Activated CD4-positive, alpha-beta T cell treated with anti-CD3 and anti-CD28 coated beads, Interleukin-2, amount 50 U/mL, for 1 hour (primary cell): ENCODE measurements at regions not wholly inside any gene's neighbourhood (a gene's known extent, or its start where the extent isn't known, plus 50 kb on each side); places are given as distances from the start of the nearest gene placed in this dataset.

ENCODE experiments used
- DNase-seq: peaks from one replicate; pipeline ENCODE4 v3.0.0-alpha.2; 2020

- no peak for DNase-seq
These were observed 57.8 kb upstream of the ERRFI1 start for GRCh38 chr1:8083739-8084484.

- DNase-seq, result no peak
These were observed 56.8 kb upstream of the ERRFI1 start for GRCh38 chr1:8082945-8083344.

- DNase-seq, result no peak
These were observed 52.1 kb upstream of the ERRFI1 start for GRCh38 chr1:8078176-8078671.

DNA sequence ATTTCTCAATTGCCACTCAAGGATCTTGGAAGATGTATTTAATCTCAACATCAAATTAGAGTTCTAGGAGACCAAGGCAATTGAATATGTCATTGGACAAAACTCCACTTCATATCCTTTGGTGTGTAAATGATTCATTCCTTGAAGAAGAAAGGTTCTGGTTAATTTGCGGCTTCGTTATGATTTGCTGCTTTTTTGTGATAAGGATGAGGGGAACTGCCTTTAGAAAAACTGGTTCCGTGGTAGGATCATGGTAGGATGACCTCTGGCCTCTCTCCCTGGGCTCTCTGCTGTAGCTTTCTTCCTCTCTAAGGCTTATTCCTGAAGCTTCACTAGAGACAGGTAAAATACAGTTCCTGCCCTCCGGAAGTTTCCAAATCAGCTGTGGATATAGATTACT lies 51.5 kb upstream of the ERRFI1 start:
- no peak for DNase-seq

DNA sequence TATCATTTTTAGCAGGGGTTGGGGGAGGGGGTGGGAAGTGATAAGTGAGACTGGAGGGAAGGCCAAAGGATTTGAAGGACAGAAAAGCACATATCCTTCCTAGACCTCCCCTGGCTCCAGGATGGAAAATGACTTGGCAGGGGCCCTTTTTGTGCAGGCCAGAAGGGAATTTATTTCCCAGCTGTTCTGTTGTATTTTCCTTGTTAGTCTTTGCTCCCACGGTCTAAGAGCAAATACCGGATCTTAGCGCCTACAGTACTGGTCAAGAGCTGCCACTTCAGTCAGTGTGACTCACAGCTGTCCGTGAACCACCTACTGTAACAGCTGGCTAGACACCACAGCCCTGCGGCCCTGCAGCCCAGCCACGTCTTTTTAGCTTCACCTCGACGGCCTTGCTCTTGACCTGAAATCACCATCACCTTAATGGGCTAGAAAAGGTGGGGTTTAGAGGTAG lies 51.0 kb upstream of the ERRFI1 start:
- no peak for DNase-seq

- DNase-seq, result no peak
These were observed 50.1 kb upstream of the ERRFI1 start for GRCh38 chr1:8076176-8076575.
